ENCODE measurements at regions not wholly inside any gene's neighbourhood (a gene's known extent, or its start where the extent isn't known, plus 50 kb on each side); places are given as distances from the start of the nearest gene placed in this dataset.

- Mint-ChIP-seq H3K27me3 (peaks cover 48% of the 10 kb centered on the region), H3K4me1 (peaks cover 14% of the 10 kb centered on the region), H3K27ac (no peak overlapping the region), H3K36me3 (ENCODE audit: low read depth) (no peaks in the 10 kb centered on the region), H3K4me3 (no peak overlapping the region)
- no peak for DNase-seq
- ATAC-seq: no peak
- no peaks in the 10 kb centered on the region for H3K9me3 ChIP-seq (ENCODE audit: control insufficient read depth, low read length, poor library complexity, severe bottlenecking)
These were observed 93.6 kb upstream of the PITX1 start for GRCh38 chr5:135127439-135128240.

- H3K4me1 Mint-ChIP-seq: peaks cover 14% of the 10 kb centered on the region
- H3K4me3 Mint-ChIP-seq: no peak overlapping the region
- H3K9me3 ChIP-seq (ENCODE audit: control insufficient read depth, low read length, poor library complexity, severe bottlenecking): no peaks in the 10 kb centered on the region
- no peak overlapping the region for H3K27ac Mint-ChIP-seq
- no peaks in the 10 kb centered on the region for H3K36me3 Mint-ChIP-seq (ENCODE audit: low read depth)
- peaks cover 51% of the 10 kb centered on the region for H3K27me3 Mint-ChIP-seq
- DNase-seq: no peak
- ATAC-seq: no peak
These were observed 92.8 kb upstream of the PITX1 start for GRCh38 chr5:135126688-135127438.

DNA sequence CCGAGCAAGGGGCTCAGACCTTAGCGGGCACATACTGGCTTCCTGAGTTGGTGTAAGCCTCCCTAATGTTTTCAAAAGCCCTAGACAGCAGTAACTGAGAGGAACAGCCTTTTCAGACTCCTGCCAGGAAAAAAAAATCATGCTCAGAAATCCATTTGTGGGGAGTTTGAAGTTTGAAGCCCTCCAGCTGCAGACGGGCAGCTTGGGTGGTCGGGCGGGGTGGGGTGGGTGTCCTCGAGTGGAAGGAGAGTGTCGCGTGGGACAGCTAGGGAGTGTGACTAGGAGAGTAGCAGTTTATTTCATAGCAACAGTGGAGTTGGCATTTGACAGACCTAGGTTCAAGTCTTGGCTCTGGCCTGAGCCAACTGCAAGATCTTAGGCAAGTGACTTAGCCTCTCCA is 90.7 kb upstream of the PITX1 start:
- Mint-ChIP-seq H3K4me3 (no peak overlapping the region), H3K27ac (no peak overlapping the region), H3K27me3 (peaks cover 53% of the 10 kb centered on the region), H3K4me1 (peaks cover 7% of the 10 kb centered on the region), H3K36me3 (ENCODE audit: low read depth) (no peaks in the 10 kb centered on the region)
- no peaks in the 10 kb centered on the region for H3K9me3 ChIP-seq (ENCODE audit: control insufficient read depth, low read length, poor library complexity, severe bottlenecking)
- ATAC-seq (no peak), DNase-seq (no peak)

GRCh38 chr5:135124128-135124527 is 90.1 kb upstream of the PITX1 start:
- peaks cover 3% of the 10 kb centered on the region for H3K4me1 Mint-ChIP-seq
- H3K4me3 Mint-ChIP-seq: no peak overlapping the region
- no peaks in the 10 kb centered on the region for H3K9me3 ChIP-seq (ENCODE audit: control insufficient read depth, low read length, poor library complexity, severe bottlenecking)
- no peak for DNase-seq
- ATAC-seq: no peak
- H3K27me3 Mint-ChIP-seq: peaks cover 55% of the 10 kb centered on the region
- no peak overlapping the region for H3K27ac Mint-ChIP-seq
- H3K36me3 Mint-ChIP-seq (ENCODE audit: low read depth): no peaks in the 10 kb centered on the region

- Mint-ChIP-seq H3K36me3 (ENCODE audit: low read depth) (no peaks in the 10 kb centered on the region), H3K4me1 (no peaks in the 10 kb centered on the region), H3K27ac (no peak overlapping the region), H3K27me3 (peaks cover 65% of the 10 kb centered on the region), H3K4me3 (no peak overlapping the region)
- DNase-seq: no peak
- H3K9me3 ChIP-seq (ENCODE audit: control insufficient read depth, low read length, poor library complexity, severe bottlenecking): no peaks in the 10 kb centered on the region
- ATAC-seq: no peak
These were observed 88.8 kb upstream of the PITX1 start for GRCh38 chr5:135122797-135123196.

- Mint-ChIP-seq H3K27me3 (peaks cover 54% of the 10 kb centered on the region), H3K27ac (no peak overlapping the region), H3K4me1 (no peaks in the 10 kb centered on the region), H3K4me3 (no peak overlapping the region), H3K36me3 (ENCODE audit: low read depth) (no peaks in the 10 kb centered on the region)
- no peaks in the 10 kb centered on the region for H3K9me3 ChIP-seq (ENCODE audit: control insufficient read depth, low read length, poor library complexity, severe bottlenecking)
- no peak for ATAC-seq
- DNase-seq: no peak
These were observed 86.9 kb upstream of the PITX1 start for GRCh38 chr5:135120951-135121350.

- no peak for DNase-seq
- ATAC-seq: no peak
- Mint-ChIP-seq H3K4me3 (no peak overlapping the region), H3K36me3 (ENCODE audit: low read depth) (no peaks in the 10 kb centered on the region), H3K27ac (no peak overlapping the region), H3K4me1 (no peaks in the 10 kb centered on the region), H3K27me3 (peaks cover 54% of the 10 kb centered on the region)
- no peaks in the 10 kb centered on the region for H3K9me3 ChIP-seq (ENCODE audit: control insufficient read depth, low read length, poor library complexity, severe bottlenecking)
These were observed 85.5 kb upstream of the PITX1 start for GRCh38 chr5:135119481-135119880.

DNA sequence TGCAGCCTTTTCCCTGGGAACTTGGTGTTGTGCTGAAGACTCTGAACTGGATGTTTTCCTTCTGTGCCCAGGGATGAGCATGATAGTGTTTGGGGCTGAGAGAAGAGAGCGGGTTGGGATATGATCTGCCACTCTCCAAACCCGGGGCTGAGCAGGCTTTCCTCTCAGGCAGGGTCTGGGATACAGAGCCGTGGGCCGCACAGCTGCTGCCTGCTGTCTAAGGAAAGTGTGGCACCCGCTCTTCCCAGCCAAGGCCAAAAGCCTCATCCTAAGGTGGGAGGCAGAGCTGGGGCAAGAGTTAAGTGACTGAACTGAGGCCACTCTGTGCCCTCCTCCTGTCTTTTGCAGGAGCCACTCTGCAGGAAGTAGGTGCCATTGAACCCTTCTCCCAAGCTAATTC is 83.6 kb upstream of the PITX1 start:
- DNase-seq: no peak
- Mint-ChIP-seq H3K27me3 (peaks cover 38% of the 10 kb centered on the region), H3K36me3 (ENCODE audit: low read depth) (no peaks in the 10 kb centered on the region)

DNA sequence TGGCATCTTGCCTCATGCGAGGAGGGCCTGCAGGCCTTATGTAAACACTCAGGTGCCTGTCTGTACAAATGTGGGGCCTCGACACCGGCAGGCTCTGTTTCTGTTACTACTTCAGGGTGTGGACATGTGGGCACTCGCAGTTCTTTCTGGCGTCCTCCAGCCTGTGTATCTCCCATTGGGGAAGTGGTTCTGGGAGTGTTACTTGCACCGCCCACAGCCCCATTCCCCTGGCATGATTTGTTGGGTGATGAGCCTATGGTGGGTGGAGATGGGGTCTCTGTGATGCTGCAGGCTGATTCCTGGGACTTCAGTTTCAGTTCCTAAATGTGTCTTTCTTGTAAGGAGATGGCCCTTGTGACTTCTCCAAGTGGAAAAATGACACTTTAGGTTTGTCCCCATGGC is 82.1 kb upstream of the PITX1 start:
- Mint-ChIP-seq H3K4me3 (no peak overlapping the region), H3K27ac (no peak overlapping the region), H3K36me3 (ENCODE audit: low read depth) (no peaks in the 10 kb centered on the region), H3K27me3 (peaks cover 37% of the 10 kb centered on the region), H3K4me1 (no peaks in the 10 kb centered on the region)
- ATAC-seq (no peak), DNase-seq (no peak)
- no peaks in the 10 kb centered on the region for H3K9me3 ChIP-seq (ENCODE audit: control insufficient read depth, low read length, poor library complexity, severe bottlenecking)

More for the DNA sequence above, 83.6 kb upstream of the PITX1 start:
- H3K9me3 ChIP-seq (ENCODE audit: control insufficient read depth, low read length, poor library complexity, severe bottlenecking): no peaks in the 10 kb centered on the region
- no peaks in the 10 kb centered on the region for H3K4me1 Mint-ChIP-seq
- no peak overlapping the region for H3K4me3 Mint-ChIP-seq
- ATAC-seq: no peak
- H3K27ac Mint-ChIP-seq: no peak overlapping the region

GRCh38 chr5:135115591-135115990 is 81.6 kb upstream of the PITX1 start:
- ATAC-seq: no peak
- H3K27me3 Mint-ChIP-seq: peaks cover 32% of the 10 kb centered on the region
- H3K9me3 ChIP-seq (ENCODE audit: control insufficient read depth, low read length, poor library complexity, severe bottlenecking): no peaks in the 10 kb centered on the region
- H3K27ac Mint-ChIP-seq: no peak overlapping the region
- DNase-seq: no peak
- H3K36me3 Mint-ChIP-seq (ENCODE audit: low read depth): no peaks in the 10 kb centered on the region
- H3K4me3 Mint-ChIP-seq: no peak overlapping the region
- no peaks in the 10 kb centered on the region for H3K4me1 Mint-ChIP-seq

DNA sequence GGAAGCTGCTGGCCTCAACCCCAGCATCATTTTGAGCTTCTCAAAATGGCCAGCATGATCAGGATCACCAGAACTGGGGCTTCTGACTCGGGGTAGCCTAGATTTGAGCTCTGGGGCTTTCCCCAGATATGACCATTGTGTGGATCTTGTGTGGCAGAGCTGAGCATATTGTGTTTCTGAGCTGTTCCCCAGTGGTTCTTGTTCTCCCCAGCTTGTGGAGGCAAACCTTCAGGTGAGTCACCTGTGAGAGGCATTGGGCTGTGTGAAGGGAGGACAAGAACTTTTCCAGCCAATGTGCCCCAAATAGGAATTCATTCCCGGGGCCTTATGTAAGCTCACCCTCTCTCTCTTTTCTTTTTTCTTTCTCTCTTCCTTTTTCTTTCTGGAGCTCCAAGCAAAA is 80.7 kb upstream of the PITX1 start:
- H3K9me3 ChIP-seq (ENCODE audit: control insufficient read depth, low read length, poor library complexity, severe bottlenecking): no peaks in the 10 kb centered on the region
- DNase-seq (no peak), ATAC-seq (no peak)
- Mint-ChIP-seq H3K27me3 (peaks cover 26% of the 10 kb centered on the region), H3K4me1 (no peaks in the 10 kb centered on the region), H3K27ac (no peak overlapping the region), H3K4me3 (no peak overlapping the region), H3K36me3 (ENCODE audit: low read depth) (no peaks in the 10 kb centered on the region)

DNA sequence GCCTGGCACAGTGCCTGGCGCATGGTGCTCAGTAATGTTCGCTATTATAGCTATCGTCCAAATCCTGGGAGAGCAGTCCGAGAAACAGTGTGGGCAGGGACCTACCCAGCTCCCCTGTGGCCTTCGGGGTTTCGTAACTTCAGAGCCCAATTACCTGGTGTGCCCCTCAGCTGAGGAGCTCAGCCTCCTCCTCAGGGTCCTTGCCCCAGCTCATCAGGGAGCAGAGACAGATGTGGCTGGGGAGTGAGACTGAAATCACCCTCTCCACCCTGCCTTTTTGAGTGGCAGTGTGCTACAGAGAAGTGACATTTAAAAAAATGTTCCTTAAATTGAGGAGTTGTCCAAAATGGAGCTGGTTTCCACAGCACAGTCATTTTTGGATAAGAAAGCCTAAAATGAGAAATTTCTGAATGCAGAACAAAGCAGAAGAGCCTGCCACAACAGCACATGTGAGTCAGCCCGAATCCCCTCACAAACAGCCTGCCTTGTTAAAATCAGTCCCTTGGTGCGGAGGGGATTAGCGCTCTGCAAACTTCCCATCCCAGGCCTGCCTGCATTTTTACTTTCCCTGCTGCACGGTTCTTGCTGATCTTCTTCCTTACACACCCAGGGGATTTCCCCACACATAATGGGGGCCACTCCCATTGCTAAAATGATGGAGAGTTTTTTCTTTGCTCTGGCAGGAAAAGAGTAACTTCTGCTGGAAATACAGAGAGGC is 78.1 kb upstream of the PITX1 start:
- DNase-seq (no peak), ATAC-seq (no peak)
- Mint-ChIP-seq H3K36me3 (ENCODE audit: low read depth) (no peaks in the 10 kb centered on the region), H3K4me1 (peaks cover 3% of the 10 kb centered on the region), H3K4me3 (no peak overlapping the region), H3K27me3 (peaks cover 4% of the 10 kb centered on the region), H3K27ac (no peak overlapping the region)
- H3K9me3 ChIP-seq (ENCODE audit: control insufficient read depth, low read length, poor library complexity, severe bottlenecking): no peaks in the 10 kb centered on the region

GRCh38 chr5:135110785-135111596 is 77.0 kb upstream of the PITX1 start:
- Mint-ChIP-seq H3K4me1 (peaks cover 3% of the 10 kb centered on the region), H3K27ac (no peak overlapping the region), H3K4me3 (no peak overlapping the region), H3K36me3 (ENCODE audit: low read depth) (no peaks in the 10 kb centered on the region), H3K27me3 (peaks cover 11% of the 10 kb centered on the region)
- DNase-seq (no peak), ATAC-seq (no peak)
- no peaks in the 10 kb centered on the region for H3K9me3 ChIP-seq (ENCODE audit: control insufficient read depth, low read length, poor library complexity, severe bottlenecking)
